Parathyroid adenoma (tissue), 2 donors: ENCODE measurements at regions not wholly inside any gene's neighbourhood (a gene's known extent, or its start where the extent isn't known, plus 50 kb on each side); places are given as distances from the start of the nearest gene placed in this dataset.

Experiments used
- H2AFZ ChIP-seq: fragments of 300-600 bp; sonication (generic); one replicate; pipeline ENCODE4 v1.7.0; 2017; ENCODE audit warnings: antibody characterized with exemption, mild to moderate bottlenecking
- H3K27ac ChIP-seq: fragments of 300-600 bp; sonication (generic); one replicate; pipeline ENCODE4 v1.7.0; 2017
- H3K27me3 ChIP-seq: fragments of 300-600 bp; sonication (generic); one replicate; pipeline ENCODE4 v1.7.0; 2017; ENCODE audit warnings: low read length; ENCODE audit not compliant: control insufficient read depth, insufficient read depth
- H3K36me3 ChIP-seq: fragments of 300-600 bp; sonication (generic); one replicate; pipeline ENCODE4 v1.7.0; 2017; ENCODE audit warnings: low read length; ENCODE audit not compliant: control insufficient read depth, insufficient read depth
- H3K4me1 ChIP-seq: fragments of 300-600 bp; sonication (generic); one replicate; pipeline ENCODE4 v1.7.0; 2017; ENCODE audit warnings: control low read depth
- H3K4me2 ChIP-seq: fragments of 300-600 bp; sonication (generic); one replicate; pipeline ENCODE4 v1.7.0; 2017; ENCODE audit warnings: low read length
- H3K4me3 ChIP-seq: fragments of 300-600 bp; sonication (generic); one replicate; pipeline ENCODE4 v1.7.0; 2017; ENCODE audit warnings: low read depth, low read length
- H3K79me2 ChIP-seq: fragments of 300-600 bp; sonication (generic); one replicate; pipeline ENCODE4 v1.7.0; 2017; ENCODE audit warnings: control low read depth
- H3K9ac ChIP-seq: fragments of 300-600 bp; sonication (generic); one replicate; pipeline ENCODE4 v1.7.0; 2017; ENCODE audit warnings: mild to moderate bottlenecking
- H3K9me3 ChIP-seq: fragments of 300-600 bp; sonication (generic); one replicate; pipeline ENCODE4 v1.7.0; 2017; ENCODE audit warnings: low read length; ENCODE audit not compliant: control insufficient read depth
- CTCF ChIP-seq: fragments of 300-600 bp; sonication (generic); IDR thresholded peaks from one replicate; pipeline ENCODE4 v1.7.0; 2017; ENCODE audit warnings: antibody characterized with exemption, mild to moderate bottlenecking
- donor health status: primary hyperparathyroidism.

GRCh38 chr2:193690572-193690971, 1495.8 kb upstream of the TMEFF2 start:
- Histone ChIP-seq H3K9me3 (no peaks in the 10 kb centered on the region), H3K27ac (no peak overlapping the region), H3K27me3 (no peaks in the 10 kb centered on the region), H3K4me2 (no peak overlapping the region), H3K79me2 (no peaks in the 10 kb centered on the region), H3K36me3 (no peaks in the 10 kb centered on the region), H3K9ac (no peak overlapping the region), H2AFZ (no peak overlapping the region), H3K4me3 (no peak overlapping the region), H3K4me1 (no peaks in the 10 kb centered on the region)
- no peak for TF ChIP-seq CTCF

- Histone ChIP-seq H3K36me3 (no peaks in the 10 kb centered on the region), H3K9me3 (no peaks in the 10 kb centered on the region), H3K27me3 (no peaks in the 10 kb centered on the region), H3K4me1 (no peaks in the 10 kb centered on the region), H3K27ac (no peak overlapping the region), H2AFZ (no peak overlapping the region), H3K4me2 (no peak overlapping the region), H3K4me3 (no peak overlapping the region), H3K9ac (no peak overlapping the region), H3K79me2 (no peaks in the 10 kb centered on the region)
- TF ChIP-seq CTCF, result no peak
Measured at GRCh38 chr2:193687195-193687594, 1492.5 kb upstream of the TMEFF2 start.

- Histone ChIP-seq H3K9me3 (no peaks in the 10 kb centered on the region), H3K9ac (no peak overlapping the region), H3K4me2 (no peak overlapping the region), H3K27ac (no peak overlapping the region), H2AFZ (no peak overlapping the region), H3K4me1 (no peaks in the 10 kb centered on the region), H3K79me2 (no peaks in the 10 kb centered on the region), H3K27me3 (no peaks in the 10 kb centered on the region), H3K36me3 (no peaks in the 10 kb centered on the region), H3K4me3 (no peak overlapping the region)
- TF ChIP-seq CTCF, result no peak
Measured at GRCh38 chr2:193679847-193680246, 1485.1 kb upstream of the TMEFF2 start.

- Histone ChIP-seq H3K9ac (no peak overlapping the region), H3K27me3 (no peaks in the 10 kb centered on the region)
Measured at GRCh38 chr2:193670478-193670877, 1475.7 kb upstream of the TMEFF2 start.

More at GRCh38 chr2:193670478-193670877, 1475.7 kb upstream of the TMEFF2 start:
- TF ChIP-seq CTCF, result no peak
- H3K9me3 ChIP-seq, result no peaks in the 10 kb centered on the region
- no peaks in the 10 kb centered on the region for H3K36me3 ChIP-seq
- H3K79me2 ChIP-seq, result no peaks in the 10 kb centered on the region
- no peak overlapping the region for H3K4me2 ChIP-seq
- no peak overlapping the region for H3K4me3 ChIP-seq
- H3K27ac ChIP-seq, result no peak overlapping the region
- no peak overlapping the region for H2AFZ ChIP-seq
- H3K4me1 ChIP-seq, result no peaks in the 10 kb centered on the region
